K562 (cell line): ENCODE measurements at regions not wholly inside any gene's neighbourhood (a gene's known extent, or its start where the extent isn't known, plus 50 kb on each side); places are given as distances from the start of the nearest gene placed in this dataset.

ENCODE experiments used
- BHLHE40 ChIP-seq: IDR thresholded peaks from 2 replicates; pipeline ENCODE4 v1.6.1; 2011; ENCODE audit warnings: low read length, improper control_type of control experiment
- GABPA ChIP-seq: fragments of 200-800 bp; sonication (Bioruptor generic); conservative IDR thresholded peaks from 2 replicates; pipeline ENCODE4 v1.6.1; 2016; ENCODE audit warnings: low read depth, missing genetic modification characterization, missing compliant biosample characterization
- NRF1 ChIP-seq, 2 experiments: fragments of 450-650 bp; IDR thresholded peaks in 1 of 2; conservative IDR thresholded peaks in 1 of 2; 2 replicates each; pipeline ENCODE4 v1.6.1; 2014; ENCODE audit warnings: mild to moderate bottlenecking in 2 of 2
- POLR2AphosphoS5 ChIP-seq: IDR thresholded peaks from 2 replicates; pipeline ENCODE4 v1.6.1; 2011; ENCODE audit warnings: mild to moderate bottlenecking, low read depth, low read length, moderate library complexity; ENCODE audit not compliant: control insufficient read depth, insufficient read depth
- SMARCE1 ChIP-seq: fragments of 450-650 bp; IDR thresholded peaks from 2 replicates; pipeline ENCODE4 v1.7.1; 2016; ENCODE audit warnings: mild to moderate bottlenecking
- TAF7 ChIP-seq: fragments of 450-650 bp; IDR thresholded peaks from 2 replicates; pipeline ENCODE4 v1.6.1; 2016; ENCODE audit warnings: missing genetic modification characterization, missing compliant biosample characterization
- ZFPM2 ChIP-seq: fragments of 250-450 bp; sonication (Bioruptor Pico); IDR thresholded peaks from 2 replicates; pipeline ENCODE4 v1.5.1; 2022; ENCODE audit warnings: mild to moderate bottlenecking
- TF ChIP-seq, protein P1 (sequence below): sonication (generic); formaldehyde crosslinking; IDR thresholded peaks from 2 replicates; pipeline ENCODE4 v1.8.0; 2022; ENCODE audit warnings: missing genetic modification reagents, mild to moderate bottlenecking, borderline replicate concordance

- TF ChIP-seq NRF1 (conservative IDR thresholded peaks at IDR 0.05 in 1 of 2, IDR thresholded peaks at IDR 0.05 in 1 of 2) = no peak
- TF ChIP-seq ZFPM2 = no peak
- TF ChIP-seq GABPA (tag) = no peak
- TF ChIP-seq TAF7 (tag) = no peak
- TF ChIP-seq POLR2AphosphoS5 = 0 out of 2 replicates have a peak, but pooled peaks have one; percentile 26
- TF ChIP-seq, protein P1, sequence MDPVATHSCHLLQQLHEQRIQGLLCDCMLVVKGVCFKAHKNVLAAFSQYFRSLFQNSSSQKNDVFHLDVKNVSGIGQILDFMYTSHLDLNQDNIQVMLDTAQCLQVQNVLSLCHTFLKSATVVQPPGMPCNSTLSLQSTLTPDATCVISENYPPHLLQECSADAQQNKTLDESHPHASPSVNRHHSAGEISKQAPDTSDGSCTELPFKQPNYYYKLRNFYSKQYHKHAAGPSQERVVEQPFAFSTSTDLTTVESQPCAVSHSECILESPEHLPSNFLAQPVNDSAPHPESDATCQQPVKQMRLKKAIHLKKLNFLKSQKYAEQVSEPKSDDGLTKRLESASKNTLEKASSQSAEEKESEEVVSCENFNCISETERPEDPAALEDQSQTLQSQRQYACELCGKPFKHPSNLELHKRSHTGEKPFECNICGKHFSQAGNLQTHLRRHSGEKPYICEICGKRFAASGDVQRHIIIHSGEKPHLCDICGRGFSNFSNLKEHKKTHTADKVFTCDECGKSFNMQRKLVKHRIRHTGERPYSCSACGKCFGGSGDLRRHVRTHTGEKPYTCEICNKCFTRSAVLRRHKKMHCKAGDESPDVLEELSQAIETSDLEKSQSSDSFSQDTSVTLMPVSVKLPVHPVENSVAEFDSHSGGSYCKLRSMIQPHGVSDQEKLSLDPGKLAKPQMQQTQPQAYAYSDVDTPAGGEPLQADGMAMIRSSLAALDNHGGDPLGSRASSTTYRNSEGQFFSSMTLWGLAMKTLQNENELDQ (CRISPR knock-in tag) = no peak
- TF ChIP-seq SMARCE1 = no peak
- TF ChIP-seq BHLHE40 = no peak
These were observed 219.1 kb downstream of the RBM19 start for GRCh38 chr12:113747017-113747416.
